ENCODE measurements at regions not wholly inside any gene's neighbourhood (a gene's known extent, or its start where the extent isn't known, plus 50 kb on each side); places are given as distances from the start of the nearest gene placed in this dataset.

DNA sequence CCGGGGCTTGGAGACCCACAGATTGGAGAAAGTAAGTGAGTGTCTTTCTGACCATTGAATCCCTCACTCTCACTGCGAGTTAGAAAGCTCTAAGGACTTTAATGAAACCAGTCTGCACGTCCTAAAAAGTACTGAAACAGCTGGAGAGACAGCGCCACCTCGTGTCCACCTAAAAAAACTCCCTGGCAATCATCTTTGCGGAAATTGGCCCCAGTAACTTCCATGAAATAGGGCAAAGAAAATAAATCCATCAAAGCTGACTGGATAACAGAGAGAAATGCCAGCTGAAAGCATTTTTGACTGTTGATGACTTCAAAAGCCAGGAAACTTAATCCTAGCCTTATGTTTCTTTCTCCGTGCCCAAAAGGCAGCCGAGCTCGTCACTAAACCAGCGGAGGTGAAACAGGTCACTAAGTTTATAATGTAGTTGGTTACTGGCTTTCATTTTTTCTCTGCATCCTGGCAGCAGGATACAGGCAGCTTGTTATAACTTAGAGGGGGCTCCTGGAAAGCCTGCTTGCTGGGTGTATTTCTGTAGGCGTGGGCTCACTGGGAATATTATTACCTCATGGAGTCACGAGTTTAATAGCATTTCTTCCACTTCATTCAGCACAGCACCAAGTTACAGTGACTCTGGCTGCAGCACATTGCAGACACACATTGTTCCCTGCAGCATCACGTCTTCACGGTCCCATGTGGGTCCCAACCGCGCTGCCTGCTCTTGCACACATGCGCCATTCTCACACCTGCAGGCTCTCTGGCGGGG, 266.5 kb downstream of the HRH4 start:
- H4K20me1 ChIP-seq = no peaks in the 10 kb centered on the region
- no peaks in the 10 kb centered on the region for H3K9me3 ChIP-seq
- H3K4me1 ChIP-seq = peaks cover 17% of the 10 kb centered on the region
- peak overlapping the region; percentile 60 for H3K4me3 ChIP-seq
- H3K4me2 ChIP-seq = peak overlapping the region; percentile 67
- peaks cover 9% of the 10 kb centered on the region; the same call in 1 of the 2 replicates for H3K27me3 ChIP-seq
- no peak for TF ChIP-seq Cebpa-rat (IDR thresholded peaks at IDR 0.05)
- no peaks in the 10 kb centered on the region for H3K36me3 ChIP-seq
- no peak overlapping the region for H3K27ac ChIP-seq
- H3K9ac ChIP-seq = no peak overlapping the region

- H3K4me3 ChIP-seq = no peak overlapping the region
- TF ChIP-seq Cebpa-rat (IDR thresholded peaks at IDR 0.05) = no peak
- peaks cover 17% of the 10 kb centered on the region for H3K4me1 ChIP-seq
- H3K27ac ChIP-seq = no peak overlapping the region
- H3K9me3 ChIP-seq = no peaks in the 10 kb centered on the region
- no peaks in the 10 kb centered on the region for H4K20me1 ChIP-seq
- peaks cover 9% of the 10 kb centered on the region; the same call in 1 of the 2 replicates for H3K27me3 ChIP-seq
- H3K9ac ChIP-seq = no peak overlapping the region
- peak overlapping the region; percentile 67; the same call in 1 of the 2 replicates for H3K4me2 ChIP-seq
- H3K36me3 ChIP-seq = no peaks in the 10 kb centered on the region
These were observed 267.2 kb downstream of the HRH4 start for GRCh38 chr18:24727685-24728084.

DNA sequence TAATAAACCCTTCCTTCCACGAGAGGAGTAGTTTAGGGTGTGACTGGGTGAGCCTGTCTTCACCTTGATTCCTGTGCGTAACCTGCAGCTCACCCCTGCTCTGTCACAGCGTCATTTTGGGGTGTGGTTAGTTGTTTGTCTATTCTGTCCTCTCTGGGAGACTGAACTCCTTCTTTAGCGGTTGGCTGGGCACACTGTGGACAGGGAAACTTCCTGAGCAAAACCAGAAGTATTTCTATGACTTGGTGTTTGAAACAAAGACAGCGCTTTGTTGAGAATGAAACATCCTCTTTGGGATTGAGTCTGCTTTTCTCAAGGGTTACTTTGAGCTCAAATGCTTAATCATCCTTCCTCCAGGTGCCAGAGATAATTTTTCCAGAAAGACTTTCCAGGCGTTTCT, 270.7 kb downstream of the HRH4 start:
- Histone ChIP-seq H3K9ac (no peak overlapping the region), H3K4me1 (peaks cover 17% of the 10 kb centered on the region), H3K27me3 (peaks cover 9% of the 10 kb centered on the region; the same call in 1 of the 2 replicates), H3K4me2 (peak overlapping the region; percentile 15; the same call in 1 of the 2 replicates), H3K4me3 (no peak overlapping the region), H4K20me1 (no peaks in the 10 kb centered on the region), H3K36me3 (no peaks in the 10 kb centered on the region), H3K27ac (no peak overlapping the region), H3K9me3 (no peaks in the 10 kb centered on the region)
- TF ChIP-seq Cebpa-rat (IDR thresholded peaks at IDR 0.05) = no peak

- Histone ChIP-seq H3K4me2 (no peak overlapping the region), H3K9ac (no peak overlapping the region), H3K36me3 (no peaks in the 10 kb centered on the region), H3K4me3 (no peak overlapping the region), H3K4me1 (peaks cover 16% of the 10 kb centered on the region), H3K27ac (no peak overlapping the region), H4K20me1 (no peaks in the 10 kb centered on the region), H3K27me3 (peaks cover 9% of the 10 kb centered on the region; the same call in 1 of the 2 replicates), H3K9me3 (no peaks in the 10 kb centered on the region)
- TF ChIP-seq Cebpa-rat (IDR thresholded peaks at IDR 0.05) = no peak
These were observed 271.5 kb downstream of the HRH4 start for GRCh38 chr18:24731981-24732380.

GRCh38 chr18:24734058-24734457, 273.6 kb downstream of the HRH4 start:
- Histone ChIP-seq H3K9ac (no peak overlapping the region), H3K36me3 (no peaks in the 10 kb centered on the region), H3K4me2 (no peak overlapping the region), H3K27ac (no peak overlapping the region), H4K20me1 (no peaks in the 10 kb centered on the region), H3K4me1 (peaks cover 10% of the 10 kb centered on the region), H3K4me3 (no peak overlapping the region), H3K27me3 (no peaks in the 10 kb centered on the region), H3K9me3 (no peaks in the 10 kb centered on the region)
- no peak for TF ChIP-seq Cebpa-rat (IDR thresholded peaks at IDR 0.05)

GRCh38 chr18:24735624-24736231, 275.3 kb downstream of the HRH4 start:
- Histone ChIP-seq H3K9me3 (no peaks in the 10 kb centered on the region), H3K9ac (no peak overlapping the region), H3K4me2 (no peak overlapping the region), H3K27me3 (no peaks in the 10 kb centered on the region), H3K4me1 (peaks cover 10% of the 10 kb centered on the region), H4K20me1 (no peaks in the 10 kb centered on the region), H3K4me3 (no peak overlapping the region), H3K36me3 (no peaks in the 10 kb centered on the region), H3K27ac (no peak overlapping the region)
- TF ChIP-seq Cebpa-rat (IDR thresholded peaks at IDR 0.05) = no peak

DNA sequence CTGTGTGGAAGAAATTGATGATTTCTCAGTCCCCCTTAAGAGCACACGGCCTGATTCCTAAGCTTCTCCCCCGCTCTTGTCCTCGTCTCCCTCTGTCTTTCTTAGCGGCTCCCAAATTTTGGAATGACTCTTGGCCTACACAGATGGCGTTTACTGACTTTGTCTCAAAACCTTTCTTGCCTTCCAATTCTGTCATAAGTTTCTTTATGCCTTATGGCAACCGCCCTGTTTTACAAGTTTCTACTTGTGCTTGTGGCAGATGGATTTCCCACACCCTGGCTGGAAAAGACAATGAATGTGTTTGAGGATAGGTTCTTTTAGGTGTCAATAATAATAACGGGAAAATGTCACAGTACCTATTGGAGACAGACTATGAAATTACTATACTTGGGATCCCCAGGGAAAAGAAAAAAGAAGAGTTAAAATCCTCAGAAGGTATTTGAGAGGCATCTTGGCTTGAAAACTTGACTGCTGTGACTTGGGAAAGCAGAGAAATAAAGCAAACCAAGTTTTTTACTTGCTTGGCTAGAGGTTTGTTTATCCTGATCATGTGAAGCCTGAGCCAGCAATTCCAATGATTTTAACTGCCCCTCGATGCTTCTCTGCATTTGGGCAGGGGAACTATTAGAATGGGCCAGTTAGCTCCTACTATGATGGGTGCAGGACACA, 276.4 kb downstream of the HRH4 start:
- Histone ChIP-seq H4K20me1 (no peaks in the 10 kb centered on the region), H3K4me3 (no peak overlapping the region), H3K4me1 (no peaks in the 10 kb centered on the region; the same call in 1 of the 2 replicates), H3K36me3 (no peaks in the 10 kb centered on the region), H3K4me2 (no peak overlapping the region), H3K27ac (no peak overlapping the region), H3K9ac (no peak overlapping the region), H3K27me3 (no peaks in the 10 kb centered on the region), H3K9me3 (no peaks in the 10 kb centered on the region)
- no peak for TF ChIP-seq Cebpa-rat (IDR thresholded peaks at IDR 0.05)

- Histone ChIP-seq H3K4me3 (no peak overlapping the region), H3K4me2 (no peak overlapping the region), H3K36me3 (no peaks in the 10 kb centered on the region), H3K27me3 (no peaks in the 10 kb centered on the region), H4K20me1 (no peaks in the 10 kb centered on the region), H3K27ac (no peak overlapping the region), H3K9ac (no peak overlapping the region), H3K9me3 (no peaks in the 10 kb centered on the region), H3K4me1 (no peaks in the 10 kb centered on the region)
- TF ChIP-seq Cebpa-rat (IDR thresholded peaks at IDR 0.05) = no peak
These were observed 280.4 kb downstream of the HRH4 start for GRCh38 chr18:24740829-24741228.

DNA sequence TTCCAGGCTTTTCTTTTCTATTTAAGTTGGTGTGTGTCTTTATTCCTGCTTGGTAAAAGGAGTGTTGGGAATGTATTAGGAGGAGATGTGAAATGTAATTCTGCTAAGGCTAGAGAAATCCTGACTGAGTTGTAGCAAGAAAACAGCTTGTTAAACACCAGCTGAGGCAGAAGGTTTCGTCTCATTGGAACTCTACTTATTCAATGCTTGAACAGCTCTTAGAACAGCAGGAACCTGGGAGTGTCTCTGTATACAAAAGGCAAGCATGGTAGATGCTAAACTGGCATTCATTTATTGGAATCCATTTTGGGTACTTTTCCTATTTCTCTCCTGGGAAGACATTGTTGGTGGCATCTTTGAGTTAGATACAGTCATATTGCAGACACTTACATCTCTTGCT, 280.9 kb downstream of the HRH4 start:
- no peaks in the 10 kb centered on the region for H3K9me3 ChIP-seq
- no peaks in the 10 kb centered on the region for H3K36me3 ChIP-seq
- no peaks in the 10 kb centered on the region for H3K27me3 ChIP-seq
- no peak overlapping the region for H3K9ac ChIP-seq
- no peak for TF ChIP-seq Cebpa-rat (IDR thresholded peaks at IDR 0.05)
- no peak overlapping the region for H3K4me3 ChIP-seq
- no peak overlapping the region for H3K4me2 ChIP-seq
- no peak overlapping the region for H3K27ac ChIP-seq
- H4K20me1 ChIP-seq = no peaks in the 10 kb centered on the region
- H3K4me1 ChIP-seq = no peaks in the 10 kb centered on the region

Measured in BLaER1 (cell line).